ENCODE measurements at regions not wholly inside any gene's neighbourhood (a gene's known extent, or its start where the extent isn't known, plus 50 kb on each side); places are given as distances from the start of the nearest gene placed in this dataset.
"Not testable (repeated sequence)": the region's sequence is repeated elsewhere in the genome, so short reads cannot be mapped to it uniquely, and the experiment has no call there.

GRCh38 chrX:147533426-147533825 lies 378.3 kb upstream of the FMR1 start:
- no peak for DNase-seq (ENCODE audit: low read depth)
- H3K4me3 ChIP-seq (ENCODE audit: control insufficient read depth, low read depth, low read length), result no peak overlapping the region
- TF ChIP-seq CTCF (conservative IDR thresholded peaks at IDR 0.05; ENCODE audit: control insufficient read depth, insufficient read depth, low read depth, low read length), result no peak

DNA sequence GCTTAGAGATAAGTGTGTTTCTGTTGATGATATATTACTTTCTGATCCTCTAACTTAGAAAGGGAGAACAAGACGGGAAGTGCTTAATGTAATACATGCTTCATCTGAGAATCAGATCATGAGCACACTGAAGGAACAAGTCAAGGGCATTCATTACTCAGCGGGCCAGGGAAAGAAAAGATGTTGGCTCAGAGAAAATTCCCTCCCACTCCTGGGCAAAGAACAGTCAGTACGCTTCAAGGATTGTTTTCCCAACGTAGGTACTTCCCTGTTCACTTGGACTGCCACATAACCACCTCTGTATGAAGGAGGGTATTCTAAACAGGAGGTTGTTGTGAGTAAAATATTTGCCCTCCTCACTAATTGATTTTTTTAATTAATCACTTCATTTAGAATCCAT lies 374.5 kb upstream of the FMR1 start:
- no peak for TF ChIP-seq CTCF (conservative IDR thresholded peaks at IDR 0.05; ENCODE audit: control insufficient read depth, insufficient read depth, low read depth, low read length)
- no peak overlapping the region for H3K4me3 ChIP-seq (ENCODE audit: control insufficient read depth, low read depth, low read length)
- DNase-seq (ENCODE audit: low read depth), result no peak

- H3K4me3 ChIP-seq (ENCODE audit: control insufficient read depth, low read depth, low read length); DNase-seq (ENCODE audit: low read depth): not testable (repeated sequence)
These were observed 363.7 kb upstream of the FMR1 start for GRCh38 chrX:147548023-147548422.

GRCh38 chrX:147550217-147550616 lies 361.5 kb upstream of the FMR1 start:
- TF ChIP-seq CTCF (conservative IDR thresholded peaks at IDR 0.05; ENCODE audit: control insufficient read depth, insufficient read depth, low read depth, low read length), result no peak
- no peak overlapping the region for H3K4me3 ChIP-seq (ENCODE audit: control insufficient read depth, low read depth, low read length)
- DNase-seq (ENCODE audit: low read depth), result no peak

GRCh38 chrX:147559191-147559590 lies 352.5 kb upstream of the FMR1 start:
- no peak for TF ChIP-seq CTCF (conservative IDR thresholded peaks at IDR 0.05; ENCODE audit: control insufficient read depth, insufficient read depth, low read depth, low read length)
- no peak for DNase-seq (ENCODE audit: low read depth)
- H3K4me3 ChIP-seq (ENCODE audit: control insufficient read depth, low read depth, low read length), result no peak overlapping the region

DNA sequence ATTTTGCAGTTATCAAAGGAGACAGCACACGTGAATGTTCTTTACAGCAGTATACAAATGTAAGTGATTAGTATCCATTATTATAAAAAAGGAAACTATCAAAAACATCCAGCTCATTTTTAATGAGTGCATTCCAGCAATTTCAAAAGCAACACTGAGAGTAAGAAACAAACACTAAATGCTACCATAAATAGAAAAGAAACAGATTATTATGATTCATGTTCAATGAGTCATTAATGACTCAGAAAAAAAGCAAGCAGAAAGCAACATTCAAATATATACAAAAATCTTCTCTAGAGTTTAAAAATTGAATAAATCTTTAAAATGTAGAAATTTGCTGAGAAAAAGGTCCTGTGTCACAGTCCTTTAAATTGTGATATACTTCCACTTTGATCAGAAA lies 346.5 kb upstream of the FMR1 start:
- no peak overlapping the region for H3K4me3 ChIP-seq (ENCODE audit: control insufficient read depth, low read depth, low read length)
- no peak for TF ChIP-seq CTCF (conservative IDR thresholded peaks at IDR 0.05; ENCODE audit: control insufficient read depth, insufficient read depth, low read depth, low read length)
- peak; percentile 6 for DNase-seq (ENCODE audit: low read depth)

DNA sequence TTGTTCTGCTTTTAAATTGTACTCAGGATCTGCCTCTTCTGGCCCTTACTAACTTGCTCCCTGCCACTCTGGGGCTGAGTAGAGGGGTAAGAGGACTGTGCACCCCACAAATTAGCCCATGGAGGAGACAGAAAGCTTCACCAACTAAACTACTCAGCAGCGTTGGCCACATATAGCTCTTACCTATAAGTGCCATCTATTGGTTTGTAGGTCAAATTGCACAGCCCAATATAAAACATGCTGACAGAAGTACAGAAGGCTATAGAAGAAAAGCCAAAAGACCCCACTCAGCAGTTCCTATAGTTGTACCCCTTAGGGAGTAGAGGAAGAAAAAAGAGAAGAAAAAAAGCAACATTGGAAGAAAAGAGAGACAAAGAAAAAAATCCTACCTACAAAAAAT lies 341.2 kb upstream of the FMR1 start:
- TF ChIP-seq CTCF (conservative IDR thresholded peaks at IDR 0.05; ENCODE audit: control insufficient read depth, insufficient read depth, low read depth, low read length), result no peak
- H3K4me3 ChIP-seq (ENCODE audit: control insufficient read depth, low read depth, low read length), result no peak overlapping the region
- no peak for DNase-seq (ENCODE audit: low read depth)

Data from fibroblast of mammary gland (primary cell).